Gastroesophageal sphincter (tissue), 4 donors: ENCODE measurements at regions not wholly inside any gene's neighbourhood (a gene's known extent, or its start where the extent isn't known, plus 50 kb on each side); places are given as distances from the start of the nearest gene placed in this dataset.

Experiments
- ATAC-seq: fragments of 150-250 bp; one replicate; pipeline ENCODE4 v1.9.1; 2016; ENCODE audit warnings: mild to moderate bottlenecking, moderate library complexity
- H3K27ac ChIP-seq, 4 donors: fragments of 200-600 bp; sonication (generic) in 3 of 4; 1 replicate in 3 of 4; 2 replicates in 1 of 4; pipeline ENCODE4 v1.5.1; 2016 to 2019
- H3K27me3 ChIP-seq: fragments of 200-600 bp; sonication (generic); one replicate; pipeline ENCODE4 v1.5.1; 2019
- H3K36me3 ChIP-seq, 2 donors: fragments of 200-600 bp; sonication (generic); one replicate each; pipeline ENCODE4 v1.5.1; 2019; ENCODE audit warnings: control low read depth in 1 of 2
- H3K4me1 ChIP-seq, 3 donors: fragments of 200-600 bp; sonication (generic); 1 replicate in 2 of 3; 2 replicates in 1 of 3; pipeline ENCODE4 v1.5.1; 2016 to 2019; ENCODE audit warnings: control low read depth in 2 of 3
- H3K4me3 ChIP-seq, 2 donors: fragments of 200-600 bp; sonication (generic); one replicate each; pipeline ENCODE4 v1.5.1; 2019; ENCODE audit warnings: mild to moderate bottlenecking in 1 of 2, moderate library complexity in 1 of 2
- H3K9me3 ChIP-seq, 3 donors: fragments of 200-600 bp; sonication (generic); one replicate each; pipeline ENCODE4 v1.5.1; 2017 to 2019; ENCODE audit warnings: control low read depth in 2 of 3
- EP300 ChIP-seq: sonication (generic); formaldehyde crosslinking; IDR thresholded peaks from one replicate; pipeline ENCODE4 v1.6.1; 2017; ENCODE audit warnings: antibody characterized with exemption, mild to moderate bottlenecking
- POLR2A ChIP-seq, 2 donors: fragments of 450-650 bp; IDR thresholded peaks; one replicate each; pipeline ENCODE4 v1.6.1; 2017; ENCODE audit warnings: antibody characterized with exemption in 2 of 2, mild to moderate bottlenecking in 2 of 2, moderate library complexity in 1 of 2
- POLR2AphosphoS5 ChIP-seq: sonication (generic); formaldehyde crosslinking; IDR thresholded peaks from one replicate; pipeline ENCODE4 v1.6.1; 2017; ENCODE audit warnings: antibody characterized with exemption
- WGBS, 2 donors: methylation state at CpG; one replicate each; pipeline ENCODE4 v1.1.5; 2018; ENCODE audit warnings: low coverage in 1 of 2; 5-methylcytosine and 5-hydroxymethylcytosine counted together
- TF ChIP-seq, protein P1 (sequence below), 4 experiments: fragments of 200-600 bp in 2 of 4; fragments of 450-650 bp in 2 of 4; sonication (generic) in 1 of 4; IDR thresholded peaks; one replicate each; pipeline ENCODE4 v1.5.1; 2017 to 2019; ENCODE audit warnings: antibody characterized with exemption in 4 of 4, mild to moderate bottlenecking in 2 of 4, moderate library complexity in 2 of 4

DNA sequence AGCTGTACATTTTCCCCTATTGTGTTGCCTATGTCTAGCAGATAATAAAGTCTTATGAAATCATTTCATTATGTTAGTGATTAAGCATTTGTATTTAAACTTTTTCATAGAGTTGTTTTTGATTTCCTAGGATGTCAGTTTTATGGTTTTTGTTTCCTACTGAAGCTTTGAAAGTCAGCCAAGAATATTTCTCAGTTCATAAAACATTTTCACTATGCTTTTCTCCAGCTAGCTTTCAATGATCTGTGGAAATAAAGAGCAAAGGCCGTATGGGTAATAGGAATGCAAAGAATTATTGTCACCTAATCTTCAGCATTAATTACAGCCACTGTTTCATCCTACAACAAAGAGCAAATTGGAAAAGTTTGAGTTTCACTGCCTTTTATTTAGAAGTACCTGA is 145.7 kb upstream of the NUDT6 start:
- H3K4me3 ChIP-seq = no peak overlapping the region
- no peaks in the 10 kb centered on the region for H3K4me1 ChIP-seq
- TF ChIP-seq POLR2A (IDR thresholded peaks at IDR 0.05) = no peak
- no peak for TF ChIP-seq POLR2AphosphoS5
- TF ChIP-seq, protein P1, sequence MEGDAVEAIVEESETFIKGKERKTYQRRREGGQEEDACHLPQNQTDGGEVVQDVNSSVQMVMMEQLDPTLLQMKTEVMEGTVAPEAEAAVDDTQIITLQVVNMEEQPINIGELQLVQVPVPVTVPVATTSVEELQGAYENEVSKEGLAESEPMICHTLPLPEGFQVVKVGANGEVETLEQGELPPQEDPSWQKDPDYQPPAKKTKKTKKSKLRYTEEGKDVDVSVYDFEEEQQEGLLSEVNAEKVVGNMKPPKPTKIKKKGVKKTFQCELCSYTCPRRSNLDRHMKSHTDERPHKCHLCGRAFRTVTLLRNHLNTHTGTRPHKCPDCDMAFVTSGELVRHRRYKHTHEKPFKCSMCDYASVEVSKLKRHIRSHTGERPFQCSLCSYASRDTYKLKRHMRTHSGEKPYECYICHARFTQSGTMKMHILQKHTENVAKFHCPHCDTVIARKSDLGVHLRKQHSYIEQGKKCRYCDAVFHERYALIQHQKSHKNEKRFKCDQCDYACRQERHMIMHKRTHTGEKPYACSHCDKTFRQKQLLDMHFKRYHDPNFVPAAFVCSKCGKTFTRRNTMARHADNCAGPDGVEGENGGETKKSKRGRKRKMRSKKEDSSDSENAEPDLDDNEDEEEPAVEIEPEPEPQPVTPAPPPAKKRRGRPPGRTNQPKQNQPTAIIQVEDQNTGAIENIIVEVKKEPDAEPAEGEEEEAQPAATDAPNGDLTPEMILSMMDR (IDR thresholded peaks at IDR 0.05) = no peak
- no peak for TF ChIP-seq EP300
- H3K27ac ChIP-seq = no peak overlapping the region
- no peaks in the 10 kb centered on the region for H3K27me3 ChIP-seq
- 22 to 33% methylated on average over 1 of the region's 1 CpG for WGBS, 2 donors
- ATAC-seq = no peak
- H3K36me3 ChIP-seq = no peaks in the 10 kb centered on the region
- H3K9me3 ChIP-seq = no peaks in the 10 kb centered on the region

DNA sequence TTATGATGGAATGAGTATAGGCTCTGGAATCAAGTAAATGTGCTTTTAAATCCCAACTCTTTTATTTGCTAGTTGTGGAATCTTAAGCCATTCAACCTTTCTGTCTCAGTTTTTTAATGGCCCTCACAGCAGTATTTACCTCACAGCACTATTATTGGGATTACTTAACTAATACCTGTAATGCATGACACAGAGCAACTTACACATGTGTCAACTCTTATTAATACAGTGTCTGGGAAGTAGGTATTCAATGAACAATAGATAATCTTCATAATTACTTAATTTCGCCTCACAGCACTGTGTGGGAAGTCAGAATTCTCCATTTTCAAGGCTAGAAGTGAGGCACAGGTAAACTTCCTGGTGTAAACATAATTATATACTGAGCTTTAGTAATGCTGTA is 149.7 kb upstream of the NUDT6 start:
- TF ChIP-seq POLR2A (IDR thresholded peaks at IDR 0.05) (no peak), EP300 (no peak)
- Histone ChIP-seq H3K4me3 (no peak overlapping the region), H3K27ac (no peak overlapping the region), H3K9me3 (no peaks in the 10 kb centered on the region), H3K36me3 (no peaks in the 10 kb centered on the region), H3K4me1 (no peaks in the 10 kb centered on the region), H3K27me3 (no peaks in the 10 kb centered on the region)
- no peak for ATAC-seq
- WGBS, 2 donors = 91 to 93% methylated on average over 1 of the region's 1 CpG

DNA sequence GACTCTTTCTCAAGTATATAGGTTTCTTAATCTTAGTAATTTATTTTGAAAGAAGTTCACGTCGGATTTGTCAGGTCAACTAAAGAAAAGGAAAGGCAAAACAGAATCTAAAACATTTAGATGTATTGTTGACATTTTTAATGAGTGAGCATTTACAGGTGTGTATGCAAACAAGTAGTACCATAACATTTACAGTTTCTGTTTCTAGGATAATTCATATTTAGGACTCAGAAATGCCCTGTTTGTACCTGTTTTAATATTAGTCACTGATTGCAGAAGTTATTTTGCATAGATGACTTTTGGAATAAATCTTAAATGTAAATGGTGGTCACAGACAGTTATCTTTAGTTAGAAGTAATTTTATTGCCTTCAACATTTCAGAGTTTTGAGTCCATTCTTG is 151.3 kb upstream of the NUDT6 start:
- TF ChIP-seq POLR2AphosphoS5 = no peak
- no peak for TF ChIP-seq POLR2A (IDR thresholded peaks at IDR 0.05)
- TF ChIP-seq, protein P1 (IDR thresholded peaks at IDR 0.05) = no peak
- no peak for TF ChIP-seq EP300
- no peak overlapping the region for H3K27ac ChIP-seq
- no peaks in the 10 kb centered on the region for H3K9me3 ChIP-seq
- 88 to 97% methylated on average over 2 of the region's 2 CpGs for WGBS, 2 donors
- ATAC-seq = no peak
- H3K4me3 ChIP-seq = no peak overlapping the region
- H3K36me3 ChIP-seq = no peaks in the 10 kb centered on the region
- no peaks in the 10 kb centered on the region for H3K4me1 ChIP-seq
- no peaks in the 10 kb centered on the region for H3K27me3 ChIP-seq

DNA sequence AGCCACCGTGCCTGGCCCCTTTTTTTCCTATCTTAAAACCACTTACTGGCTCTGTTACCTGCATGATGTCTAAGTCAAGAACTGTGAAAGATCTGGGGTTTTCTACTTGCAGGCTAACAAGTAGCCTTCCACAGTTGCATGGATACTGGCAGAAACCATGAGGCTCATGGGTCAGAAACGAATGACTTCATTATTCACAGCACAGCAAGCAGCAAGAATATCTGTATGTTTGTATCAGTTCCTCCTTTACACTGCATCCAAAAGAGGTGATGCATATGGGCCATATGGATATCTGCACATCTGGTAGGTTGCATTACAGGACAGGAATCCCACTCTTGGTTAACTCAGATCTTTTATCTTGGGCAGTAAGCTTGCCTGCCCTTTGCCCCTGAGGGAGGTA is 154.9 kb upstream of the NUDT6 start:
- no peak for ATAC-seq
- Histone ChIP-seq H3K4me1 (no peaks in the 10 kb centered on the region), H3K27me3 (no peaks in the 10 kb centered on the region), H3K4me3 (no peak overlapping the region), H3K36me3 (no peaks in the 10 kb centered on the region), H3K9me3 (no peaks in the 10 kb centered on the region), H3K27ac (no peak overlapping the region)
- WGBS, 2 donors = 92 to 100% methylated on average over 2 of the region's 2 CpGs
- TF ChIP-seq POLR2AphosphoS5 (no peak), POLR2A (IDR thresholded peaks at IDR 0.05) (no peak), EP300 (no peak)
- TF ChIP-seq, protein P1 (IDR thresholded peaks at IDR 0.05) = no peak

DNA sequence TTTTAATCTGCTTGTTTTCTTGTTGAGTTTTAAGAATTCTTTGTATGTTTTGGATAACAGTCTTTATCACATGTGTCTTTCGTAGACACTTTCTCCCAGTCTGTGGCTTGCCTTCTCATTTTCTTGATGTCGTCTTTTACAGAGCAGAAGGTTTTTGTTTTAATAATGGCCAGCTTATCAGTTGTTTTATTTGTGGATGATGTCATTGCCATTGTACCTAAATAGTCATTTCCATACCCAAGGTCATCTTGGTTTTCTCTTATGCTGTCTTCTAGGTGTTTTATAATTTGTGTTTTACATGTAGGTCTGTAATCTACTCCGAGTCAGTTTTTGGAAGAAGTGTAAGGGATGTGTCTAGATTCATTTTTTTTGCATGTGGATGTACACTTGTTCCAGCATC is 159.6 kb upstream of the NUDT6 start:
- TF ChIP-seq, protein P1 (IDR thresholded peaks at IDR 0.05) = no peak
- no peak for TF ChIP-seq POLR2A (IDR thresholded peaks at IDR 0.05)
- no peak for TF ChIP-seq EP300
- TF ChIP-seq POLR2AphosphoS5 = no peak
- ATAC-seq = no peak
- H3K4me1 ChIP-seq = no peaks in the 10 kb centered on the region
- no peak overlapping the region for H3K27ac ChIP-seq
- no peaks in the 10 kb centered on the region for H3K27me3 ChIP-seq
- no peak overlapping the region for H3K4me3 ChIP-seq
- 86 to 87% methylated on average over 1 to 3 of the region's 3 CpGs for WGBS, 2 donors
- no peaks in the 10 kb centered on the region for H3K36me3 ChIP-seq
- H3K9me3 ChIP-seq = no peaks in the 10 kb centered on the region
